ENCODE measurements at regions not wholly inside any gene's neighbourhood (a gene's known extent, or its start where the extent isn't known, plus 50 kb on each side); places are given as distances from the start of the nearest gene placed in this dataset.
A peak's percentile ranks its signal among the peaks of the same experiment; 100 is the strongest.

GRCh38 chr14:61171727-61172126 is 109.4 kb downstream of the TMEM30B start:
- no CpG with 5 or more reads among the region's 2 CpGs for WGBS (ENCODE audit: insufficient coverage)
- no peaks in the 10 kb centered on the region for H3K27me3 ChIP-seq (ENCODE audit: control insufficient read depth, insufficient read depth, low read length)
- no peaks in the 10 kb centered on the region for H3K36me3 ChIP-seq (ENCODE audit: control insufficient read depth, insufficient read depth, low read length)
- no peak overlapping the region for H3K4me3 ChIP-seq (ENCODE audit: low read length)
- H3K27ac ChIP-seq (ENCODE audit: low read length) = no peak overlapping the region
- DNase-seq = peak; percentile 49
- H3K9me3 ChIP-seq (replicated peaks; ENCODE audit: control insufficient read depth, low read depth, low read length) = no peaks in the 10 kb centered on the region
- no peaks in the 10 kb centered on the region for H3K4me1 ChIP-seq (ENCODE audit: control insufficient read depth, insufficient read depth, low read length)

- Histone ChIP-seq H3K4me1 (ENCODE audit: control insufficient read depth, insufficient read depth, low read length) (no peaks in the 10 kb centered on the region), H3K27ac (ENCODE audit: low read length) (no peak overlapping the region), H3K9me3 (replicated peaks; ENCODE audit: control insufficient read depth, low read depth, low read length) (peaks cover 5% of the 10 kb centered on the region), H3K36me3 (ENCODE audit: control insufficient read depth, insufficient read depth, low read length) (no peaks in the 10 kb centered on the region), H3K4me3 (ENCODE audit: low read length) (no peak overlapping the region), H3K27me3 (ENCODE audit: control insufficient read depth, insufficient read depth, low read length) (no peaks in the 10 kb centered on the region)
- no CpG with 5 or more reads among the region's 1 CpG for WGBS (ENCODE audit: insufficient coverage)
- DNase-seq = no peak
Observed at GRCh38 chr14:61168141-61168540, 113.0 kb downstream of the TMEM30B start.

GRCh38 chr14:61167642-61168041 is 113.5 kb downstream of the TMEM30B start:
- no peaks in the 10 kb centered on the region for H3K4me1 ChIP-seq (ENCODE audit: control insufficient read depth, insufficient read depth, low read length)
- no peak overlapping the region for H3K27ac ChIP-seq (ENCODE audit: low read length)
- peaks cover 5% of the 10 kb centered on the region for H3K9me3 ChIP-seq (replicated peaks; ENCODE audit: control insufficient read depth, low read depth, low read length)
- no peak for DNase-seq
- no peak overlapping the region for H3K4me3 ChIP-seq (ENCODE audit: low read length)
- WGBS (ENCODE audit: insufficient coverage) = 100% methylated on average over 1 of the region's 1 CpG
- no peaks in the 10 kb centered on the region for H3K36me3 ChIP-seq (ENCODE audit: control insufficient read depth, insufficient read depth, low read length)
- H3K27me3 ChIP-seq (ENCODE audit: control insufficient read depth, insufficient read depth, low read length) = no peaks in the 10 kb centered on the region

GRCh38 chr14:61160798-61161197 is 120.3 kb downstream of the TMEM30B start:
- Histone ChIP-seq H3K4me1 (ENCODE audit: control insufficient read depth, insufficient read depth, low read length) (no peaks in the 10 kb centered on the region), H3K4me3 (ENCODE audit: low read length) (no peak overlapping the region), H3K36me3 (ENCODE audit: control insufficient read depth, insufficient read depth, low read length) (no peaks in the 10 kb centered on the region), H3K27ac (ENCODE audit: low read length) (no peak overlapping the region), H3K27me3 (ENCODE audit: control insufficient read depth, insufficient read depth, low read length) (no peaks in the 10 kb centered on the region), H3K9me3 (replicated peaks; ENCODE audit: control insufficient read depth, low read depth, low read length) (peaks cover 5% of the 10 kb centered on the region)
- no peak for DNase-seq
- WGBS (ENCODE audit: insufficient coverage) = 92% methylated on average over 2 of the region's 2 CpGs

GRCh38 chr14:61154641-61155040 is 126.5 kb downstream of the TMEM30B start:
- Histone ChIP-seq H3K27me3 (ENCODE audit: control insufficient read depth, insufficient read depth, low read length) (no peaks in the 10 kb centered on the region), H3K36me3 (ENCODE audit: control insufficient read depth, insufficient read depth, low read length) (no peaks in the 10 kb centered on the region), H3K4me1 (ENCODE audit: control insufficient read depth, insufficient read depth, low read length) (peaks cover 23% of the 10 kb centered on the region), H3K9me3 (replicated peaks; ENCODE audit: control insufficient read depth, low read depth, low read length) (no peaks in the 10 kb centered on the region), H3K27ac (ENCODE audit: low read length) (no peak overlapping the region), H3K4me3 (ENCODE audit: low read length) (no peak overlapping the region)
- DNase-seq = peak; percentile 83
- WGBS (ENCODE audit: insufficient coverage) = 28% methylated on average over 2 of the region's 2 CpGs

- no peak for DNase-seq
- H3K27ac ChIP-seq (ENCODE audit: low read length) = peak overlapping the region; percentile 40
Observed at GRCh38 chr14:61153914-61154545, 127.1 kb downstream of the TMEM30B start.

GRCh38 chr14:61153431-61153830 is 127.7 kb downstream of the TMEM30B start:
- Histone ChIP-seq H3K36me3 (ENCODE audit: control insufficient read depth, insufficient read depth, low read length) (no peaks in the 10 kb centered on the region), H3K9me3 (replicated peaks; ENCODE audit: control insufficient read depth, low read depth, low read length) (no peaks in the 10 kb centered on the region), H3K27me3 (ENCODE audit: control insufficient read depth, insufficient read depth, low read length) (no peaks in the 10 kb centered on the region), H3K4me1 (ENCODE audit: control insufficient read depth, insufficient read depth, low read length) (peaks cover 30% of the 10 kb centered on the region), H3K27ac (ENCODE audit: low read length) (peak overlapping the region; percentile 40), H3K4me3 (ENCODE audit: low read length) (no peak overlapping the region)
- DNase-seq = peak; percentile 70
- WGBS (ENCODE audit: insufficient coverage) = no CpG with 5 or more reads among the region's 3 CpGs

More at GRCh38 chr14:61153914-61154545, 127.1 kb downstream of the TMEM30B start:
- H3K9me3 ChIP-seq (replicated peaks; ENCODE audit: control insufficient read depth, low read depth, low read length) = no peaks in the 10 kb centered on the region
- H3K4me1 ChIP-seq (ENCODE audit: control insufficient read depth, insufficient read depth, low read length) = peaks cover 24% of the 10 kb centered on the region
- no peak overlapping the region for H3K4me3 ChIP-seq (ENCODE audit: low read length)
- no peaks in the 10 kb centered on the region for H3K36me3 ChIP-seq (ENCODE audit: control insufficient read depth, insufficient read depth, low read length)
- H3K27me3 ChIP-seq (ENCODE audit: control insufficient read depth, insufficient read depth, low read length) = no peaks in the 10 kb centered on the region
- WGBS (ENCODE audit: insufficient coverage) = 66% methylated on average over 5 of the region's 8 CpGs

- no peaks in the 10 kb centered on the region for H3K36me3 ChIP-seq (ENCODE audit: control insufficient read depth, insufficient read depth, low read length)
- H3K27me3 ChIP-seq (ENCODE audit: control insufficient read depth, insufficient read depth, low read length) = no peaks in the 10 kb centered on the region
- no peak overlapping the region for H3K4me3 ChIP-seq (ENCODE audit: low read length)
- WGBS (ENCODE audit: insufficient coverage) = 75% methylated on average over 2 of the region's 3 CpGs
- DNase-seq = no peak
- H3K27ac ChIP-seq (ENCODE audit: low read length) = peak overlapping the region; percentile 37
- H3K9me3 ChIP-seq (replicated peaks; ENCODE audit: control insufficient read depth, low read depth, low read length) = no peaks in the 10 kb centered on the region
- H3K4me1 ChIP-seq (ENCODE audit: control insufficient read depth, insufficient read depth, low read length) = peaks cover 36% of the 10 kb centered on the region
Observed at GRCh38 chr14:61152851-61153364, 128.2 kb downstream of the TMEM30B start.

- Histone ChIP-seq H3K9me3 (replicated peaks; ENCODE audit: control insufficient read depth, low read depth, low read length) (no peaks in the 10 kb centered on the region), H3K4me3 (ENCODE audit: low read length) (no peak overlapping the region), H3K36me3 (ENCODE audit: control insufficient read depth, insufficient read depth, low read length) (no peaks in the 10 kb centered on the region), H3K27me3 (ENCODE audit: control insufficient read depth, insufficient read depth, low read length) (no peaks in the 10 kb centered on the region), H3K27ac (ENCODE audit: low read length) (no peak overlapping the region), H3K4me1 (ENCODE audit: control insufficient read depth, insufficient read depth, low read length) (peaks cover 50% of the 10 kb centered on the region)
- DNase-seq = no peak
- WGBS (ENCODE audit: insufficient coverage) = no CpG with 5 or more reads among the region's 4 CpGs
Observed at GRCh38 chr14:61151251-61151650, 129.9 kb downstream of the TMEM30B start.

GRCh38 chr14:61150851-61151250 is 130.3 kb downstream of the TMEM30B start:
- Histone ChIP-seq H3K4me1 (ENCODE audit: control insufficient read depth, insufficient read depth, low read length) (peaks cover 54% of the 10 kb centered on the region), H3K27ac (ENCODE audit: low read length) (no peak overlapping the region), H3K27me3 (ENCODE audit: control insufficient read depth, insufficient read depth, low read length) (no peaks in the 10 kb centered on the region), H3K4me3 (ENCODE audit: low read length) (no peak overlapping the region), H3K9me3 (replicated peaks; ENCODE audit: control insufficient read depth, low read depth, low read length) (no peaks in the 10 kb centered on the region), H3K36me3 (ENCODE audit: control insufficient read depth, insufficient read depth, low read length) (no peaks in the 10 kb centered on the region)
- no peak for DNase-seq
- 67% methylated on average over 1 of the region's 3 CpGs for WGBS (ENCODE audit: insufficient coverage)

GRCh38 chr14:61149896-61150295 is 131.2 kb downstream of the TMEM30B start:
- Histone ChIP-seq H3K27me3 (ENCODE audit: control insufficient read depth, insufficient read depth, low read length) (no peaks in the 10 kb centered on the region), H3K4me3 (ENCODE audit: low read length) (no peak overlapping the region), H3K9me3 (replicated peaks; ENCODE audit: control insufficient read depth, low read depth, low read length) (no peaks in the 10 kb centered on the region), H3K4me1 (ENCODE audit: control insufficient read depth, insufficient read depth, low read length) (peaks cover 61% of the 10 kb centered on the region), H3K36me3 (ENCODE audit: control insufficient read depth, insufficient read depth, low read length) (no peaks in the 10 kb centered on the region), H3K27ac (ENCODE audit: low read length) (no peak overlapping the region)
- DNase-seq = no peak

All from muscle of leg (tissue), 3 donors.